CD4-positive, alpha-beta T cell treated with Interleukin-17A for 1 hour (primary cell): ENCODE measurements at regions not wholly inside any gene's neighbourhood (a gene's known extent, or its start where the extent isn't known, plus 50 kb on each side); places are given as distances from the start of the nearest gene placed in this dataset.

ENCODE experiments used
- DNase-seq: peaks from one replicate; pipeline ENCODE4 v3.0.0-alpha.2; 2020

GRCh38 chr20:60486315-60486714 lies 528.1 kb downstream of the CDH26 start:
- no peak for DNase-seq

GRCh38 chr20:60486937-60487336 lies 528.7 kb downstream of the CDH26 start:
- DNase-seq = no peak

- no peak for DNase-seq
These were observed 532.2 kb downstream of the CDH26 start for GRCh38 chr20:60490217-60491050.

GRCh38 chr20:60491051-60491581 lies 532.9 kb downstream of the CDH26 start:
- no peak for DNase-seq

GRCh38 chr20:60494476-60494875 lies 536.3 kb downstream of the CDH26 start:
- DNase-seq = no peak

GRCh38 chr20:60497298-60498035 lies 539.2 kb downstream of the CDH26 start:
- DNase-seq = no peak

- DNase-seq = no peak
These were observed 541.9 kb downstream of the CDH26 start for GRCh38 chr20:60500038-60500701.

GRCh38 chr20:60501048-60501447 lies 542.8 kb downstream of the CDH26 start:
- no peak for DNase-seq

- no peak for DNase-seq
These were observed 544.7 kb downstream of the CDH26 start for GRCh38 chr20:60502881-60503280.

GRCh38 chr20:60505423-60505822 lies 547.2 kb downstream of the CDH26 start:
- no peak for DNase-seq

GRCh38 chr20:60506061-60506460 lies 547.8 kb downstream of the CDH26 start:
- DNase-seq = no peak

- DNase-seq = no peak
These were observed 549.0 kb downstream of the CDH26 start for GRCh38 chr20:60507087-60507694.

GRCh38 chr20:60509407-60509806 lies 551.2 kb downstream of the CDH26 start:
- DNase-seq = no peak

GRCh38 chr20:60510356-60510755 lies 552.1 kb downstream of the CDH26 start:
- no peak for DNase-seq

GRCh38 chr20:60512443-60512842 lies 554.2 kb downstream of the CDH26 start:
- DNase-seq = no peak

- DNase-seq = no peak
These were observed 554.9 kb downstream of the CDH26 start for GRCh38 chr20:60513141-60513540.

- no peak for DNase-seq
These were observed 558.2 kb downstream of the CDH26 start for GRCh38 chr20:60516442-60516841.

GRCh38 chr20:60518022-60518421 lies 559.8 kb downstream of the CDH26 start:
- no peak for DNase-seq

GRCh38 chr20:60525397-60525796 lies 567.2 kb downstream of the CDH26 start:
- DNase-seq = no peak

- no peak for DNase-seq
These were observed 569.4 kb downstream of the CDH26 start for GRCh38 chr20:60527656-60528055.

GRCh38 chr20:60528141-60528540 lies 569.9 kb downstream of the CDH26 start:
- no peak for DNase-seq

GRCh38 chr20:60529149-60529548 lies 570.9 kb downstream of the CDH26 start:
- DNase-seq = no peak

GRCh38 chr20:60535211-60535610 lies 577.0 kb downstream of the CDH26 start:
- no peak for DNase-seq
